NT2/D1 (cell line): ENCODE measurements at regions not wholly inside any gene's neighbourhood (a gene's known extent, or its start where the extent isn't known, plus 50 kb on each side); places are given as distances from the start of the nearest gene placed in this dataset.

Source experiments
- DNase-seq: peaks from one replicate; pipeline ENCODE4 v3.0.0-alpha.2; 2011; ENCODE audit warnings: low read depth, low spot score
- H3K27me3 ChIP-seq: 2 replicates; pipeline ENCODE4 v1.6.0; 2011; ENCODE audit warnings: mild to moderate bottlenecking; ENCODE audit not compliant: insufficient read length, insufficient read depth
- H3K36me3 ChIP-seq: 2 replicates; pipeline ENCODE4 v1.6.1; 2011; ENCODE audit warnings: mild to moderate bottlenecking, low read length, mixed read lengths; ENCODE audit not compliant: insufficient read depth, insufficient read length
- H3K4me1 ChIP-seq: 2 replicates; pipeline ENCODE4 v1.5.1; 2011; ENCODE audit not compliant: insufficient read depth, insufficient read length
- H3K4me3 ChIP-seq: 2 replicates; pipeline ENCODE4 v1.5.1; 2011; ENCODE audit warnings: low read depth; ENCODE audit not compliant: insufficient read length
- H3K9ac ChIP-seq: 2 replicates; pipeline ENCODE4 v1.6.0; 2011; ENCODE audit warnings: low read depth; ENCODE audit not compliant: insufficient read length
- H3K9me3 ChIP-seq: 2 replicates; pipeline ENCODE4 v1.5.1; 2011; ENCODE audit warnings: mild to moderate bottlenecking, low read length; ENCODE audit not compliant: insufficient read depth
- SUZ12 ChIP-seq: IDR thresholded peaks from 2 replicates; pipeline ENCODE4 v1.6.1; 2011; ENCODE audit not compliant: insufficient read length, insufficient read depth; ENCODE audit errors: extremely low read depth
- YY1 ChIP-seq: IDR thresholded peaks from 2 replicates; pipeline ENCODE4 v1.6.1; 2011; ENCODE audit not compliant: insufficient read length, insufficient read depth
- ZNF274 ChIP-seq: IDR thresholded peaks from 2 replicates; pipeline ENCODE4 v1.6.1; 2011; ENCODE audit warnings: mild to moderate bottlenecking, low read depth, low read length

- H3K9ac ChIP-seq: no peak overlapping the region
- TF ChIP-seq YY1 (no peak), ZNF274 (no peak), SUZ12 (no peak)
- no peak for DNase-seq
Observed at GRCh38 chr10:30215623-30216022, 133.5 kb downstream of the MTPAP start.

GRCh38 chr10:30215141-30215540 is 133.9 kb downstream of the MTPAP start:
- no peak overlapping the region for H3K9ac ChIP-seq
- H3K36me3 ChIP-seq: no peaks in the 10 kb centered on the region
- H3K27me3 ChIP-seq: no peaks in the 10 kb centered on the region
- no peak for DNase-seq
- no peak overlapping the region for H3K4me3 ChIP-seq
- no peaks in the 10 kb centered on the region for H3K4me1 ChIP-seq
- H3K9me3 ChIP-seq: peaks cover 6% of the 10 kb centered on the region; the same call in 1 of the 2 replicates
- TF ChIP-seq ZNF274 (no peak), YY1 (no peak), SUZ12 (no peak)

More at GRCh38 chr10:30215623-30216022, 133.5 kb downstream of the MTPAP start:
- Histone ChIP-seq H3K4me3 (no peak overlapping the region), H3K9me3 (peaks cover 6% of the 10 kb centered on the region; the same call in 1 of the 2 replicates), H3K4me1 (no peaks in the 10 kb centered on the region), H3K27me3 (no peaks in the 10 kb centered on the region), H3K36me3 (no peaks in the 10 kb centered on the region)

- no peak for DNase-seq
- Histone ChIP-seq H3K4me1 (no peaks in the 10 kb centered on the region), H3K9ac (no peak overlapping the region), H3K4me3 (no peak overlapping the region), H3K36me3 (no peaks in the 10 kb centered on the region), H3K27me3 (no peaks in the 10 kb centered on the region), H3K9me3 (no peaks in the 10 kb centered on the region)
- TF ChIP-seq SUZ12 (no peak), ZNF274 (no peak), YY1 (no peak)
Observed at GRCh38 chr10:30210296-30210695, 138.8 kb downstream of the MTPAP start.

GRCh38 chr10:30208330-30208729 is 140.7 kb downstream of the MTPAP start:
- no peak for TF ChIP-seq YY1
- no peak for TF ChIP-seq SUZ12
- no peak for TF ChIP-seq ZNF274
- no peaks in the 10 kb centered on the region for H3K36me3 ChIP-seq
- no peaks in the 10 kb centered on the region for H3K27me3 ChIP-seq
- no peak overlapping the region for H3K4me3 ChIP-seq
- no peak overlapping the region for H3K9ac ChIP-seq
- peaks cover 9% of the 10 kb centered on the region for H3K9me3 ChIP-seq
- no peaks in the 10 kb centered on the region for H3K4me1 ChIP-seq
- no peak for DNase-seq

GRCh38 chr10:30207485-30208052 is 141.5 kb downstream of the MTPAP start:
- TF ChIP-seq YY1: no peak
- TF ChIP-seq ZNF274: no peak
- no peak for TF ChIP-seq SUZ12
- no peak for DNase-seq
- H3K4me1 ChIP-seq: no peaks in the 10 kb centered on the region
- no peaks in the 10 kb centered on the region for H3K36me3 ChIP-seq
- no peaks in the 10 kb centered on the region for H3K27me3 ChIP-seq
- peaks cover 14% of the 10 kb centered on the region for H3K9me3 ChIP-seq
- H3K4me3 ChIP-seq: no peak overlapping the region
- no peak overlapping the region for H3K9ac ChIP-seq

GRCh38 chr10:30200017-30200415 is 140.6 kb upstream of the JCAD start:
- no peaks in the 10 kb centered on the region for H3K27me3 ChIP-seq
- no peaks in the 10 kb centered on the region for H3K4me1 ChIP-seq
- no peak overlapping the region for H3K9ac ChIP-seq
- DNase-seq: no peak
- H3K4me3 ChIP-seq: no peak overlapping the region
- H3K9me3 ChIP-seq: peaks cover 14% of the 10 kb centered on the region
- no peaks in the 10 kb centered on the region for H3K36me3 ChIP-seq
- no peak for TF ChIP-seq SUZ12

- H3K4me3 ChIP-seq: no peak overlapping the region
- TF ChIP-seq YY1 (no peak), SUZ12 (no peak)
Observed at GRCh38 chr10:30199376-30200016, 140.1 kb upstream of the JCAD start.

More at GRCh38 chr10:30199376-30200016, 140.1 kb upstream of the JCAD start:
- Histone ChIP-seq H3K9ac (no peak overlapping the region), H3K9me3 (peaks cover 18% of the 10 kb centered on the region), H3K36me3 (no peaks in the 10 kb centered on the region), H3K27me3 (no peaks in the 10 kb centered on the region), H3K4me1 (no peaks in the 10 kb centered on the region)
- no peak for DNase-seq
